ENCODE measurements at regions not wholly inside any gene's neighbourhood (a gene's known extent, or its start where the extent isn't known, plus 50 kb on each side); places are given as distances from the start of the nearest gene placed in this dataset.
"Not testable (repeated sequence)": the region's sequence is repeated elsewhere in the genome, so short reads cannot be mapped to it uniquely, and the experiment has no call there.

DNA sequence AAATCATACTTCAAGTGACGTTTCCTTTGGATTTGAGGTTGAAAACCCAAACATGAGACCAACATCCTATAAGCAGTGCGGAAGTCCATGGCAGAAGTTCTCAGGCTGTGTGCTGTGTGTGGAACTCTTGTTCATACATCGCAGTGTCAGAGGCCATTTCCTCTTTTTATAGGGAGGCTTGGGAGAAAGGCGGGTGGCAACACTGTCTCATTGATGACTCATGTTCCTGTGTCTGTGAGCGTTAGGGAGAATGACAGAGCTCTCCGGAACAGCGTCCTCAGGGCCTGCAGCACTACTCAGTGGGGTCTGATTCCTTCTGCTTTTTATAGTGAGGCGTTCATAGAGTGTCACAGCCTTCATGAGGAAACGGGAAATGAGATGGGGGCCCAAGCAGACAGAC is 98.8 kb upstream of the BASP1 start:
- no peak overlapping the region for H3K4me3 ChIP-seq (ENCODE audit: low read depth, low read length)
- DNase-seq (ENCODE audit: low read depth, low spot score), result peak; percentile 94
- in situ Hi-C loops (cut with HindIII; ENCODE audit: low sequenced_read_pairs), result no loop called here
- TF ChIP-seq, protein P1, sequence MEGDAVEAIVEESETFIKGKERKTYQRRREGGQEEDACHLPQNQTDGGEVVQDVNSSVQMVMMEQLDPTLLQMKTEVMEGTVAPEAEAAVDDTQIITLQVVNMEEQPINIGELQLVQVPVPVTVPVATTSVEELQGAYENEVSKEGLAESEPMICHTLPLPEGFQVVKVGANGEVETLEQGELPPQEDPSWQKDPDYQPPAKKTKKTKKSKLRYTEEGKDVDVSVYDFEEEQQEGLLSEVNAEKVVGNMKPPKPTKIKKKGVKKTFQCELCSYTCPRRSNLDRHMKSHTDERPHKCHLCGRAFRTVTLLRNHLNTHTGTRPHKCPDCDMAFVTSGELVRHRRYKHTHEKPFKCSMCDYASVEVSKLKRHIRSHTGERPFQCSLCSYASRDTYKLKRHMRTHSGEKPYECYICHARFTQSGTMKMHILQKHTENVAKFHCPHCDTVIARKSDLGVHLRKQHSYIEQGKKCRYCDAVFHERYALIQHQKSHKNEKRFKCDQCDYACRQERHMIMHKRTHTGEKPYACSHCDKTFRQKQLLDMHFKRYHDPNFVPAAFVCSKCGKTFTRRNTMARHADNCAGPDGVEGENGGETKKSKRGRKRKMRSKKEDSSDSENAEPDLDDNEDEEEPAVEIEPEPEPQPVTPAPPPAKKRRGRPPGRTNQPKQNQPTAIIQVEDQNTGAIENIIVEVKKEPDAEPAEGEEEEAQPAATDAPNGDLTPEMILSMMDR (IDR thresholded peaks at IDR 0.05; ENCODE audit: low read depth, low read length), result no peak

DNA sequence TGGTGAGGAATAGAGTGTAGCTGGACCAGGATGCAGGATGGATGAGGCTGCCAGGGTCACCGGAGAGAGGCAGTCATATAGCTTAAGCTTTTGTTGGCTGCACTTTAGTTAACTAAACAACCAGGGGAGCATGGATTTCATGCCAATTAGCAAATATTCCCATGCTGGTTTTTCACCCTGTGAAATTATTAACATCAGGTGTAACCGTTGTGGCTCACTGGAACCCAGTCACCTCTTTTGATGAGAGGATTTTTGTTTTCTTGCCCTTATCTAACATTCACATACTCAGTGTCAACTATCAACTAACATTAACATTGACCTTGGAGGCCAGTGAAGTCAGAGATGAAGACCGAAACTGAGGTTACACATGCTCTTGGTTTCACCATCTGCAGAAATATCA is 97.2 kb upstream of the BASP1 start:
- no peak for DNase-seq (ENCODE audit: low read depth, low spot score)
- H3K4me3 ChIP-seq (ENCODE audit: low read depth, low read length), result no peak overlapping the region
- TF ChIP-seq, protein P1 (IDR thresholded peaks at IDR 0.05; ENCODE audit: low read depth, low read length), result no peak
- in situ Hi-C loops (cut with HindIII; ENCODE audit: low sequenced_read_pairs), result no loop called here

DNA sequence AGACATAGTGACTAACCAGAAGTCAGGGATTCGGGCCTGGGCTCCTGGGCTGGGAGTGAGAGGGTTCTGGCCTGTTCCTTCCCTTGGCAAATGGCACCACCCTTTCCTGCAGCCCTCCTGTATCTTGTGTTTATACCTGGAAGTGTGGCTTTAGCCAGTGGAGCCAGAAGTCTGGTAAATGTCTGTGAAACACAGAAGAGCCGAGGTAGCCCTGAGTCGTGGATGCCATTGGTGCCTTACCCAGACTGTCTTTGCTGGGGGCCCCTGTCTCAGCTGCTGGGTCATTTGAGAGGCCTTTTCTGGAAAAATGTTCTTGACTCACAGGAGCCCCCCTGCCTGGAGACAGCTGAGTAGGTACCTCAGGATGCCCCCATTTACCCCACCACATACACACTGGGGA is 95.7 kb upstream of the BASP1 start:
- in situ Hi-C loops (cut with HindIII; ENCODE audit: low sequenced_read_pairs), result no loop called here
- no peak for DNase-seq (ENCODE audit: low read depth, low spot score)
- no peak overlapping the region for H3K4me3 ChIP-seq (ENCODE audit: low read depth, low read length)
- TF ChIP-seq, protein P1 (IDR thresholded peaks at IDR 0.05; ENCODE audit: low read depth, low read length), result no peak

DNA sequence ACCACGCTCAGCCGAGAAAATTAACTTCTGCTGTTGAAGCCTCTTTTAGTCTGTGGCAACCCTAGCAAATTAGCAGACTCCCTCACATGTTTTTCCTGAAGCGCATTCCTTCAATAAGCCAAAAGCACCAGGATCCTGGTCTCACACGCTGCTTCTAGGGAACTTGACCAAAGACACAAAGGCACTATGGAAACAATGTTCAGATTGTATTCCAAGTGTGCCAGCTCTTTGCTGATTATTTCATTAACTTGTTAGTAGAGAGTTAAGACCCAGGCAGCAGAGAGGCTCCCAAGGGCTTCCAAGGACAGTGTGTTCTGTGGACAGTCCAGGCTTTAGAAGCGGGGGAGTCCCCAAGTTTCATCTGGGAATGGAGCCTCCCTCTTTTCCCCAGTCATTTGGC is 94.4 kb upstream of the BASP1 start:
- TF ChIP-seq, protein P1 (IDR thresholded peaks at IDR 0.05; ENCODE audit: low read depth, low read length), result no peak
- in situ Hi-C loops (cut with HindIII; ENCODE audit: low sequenced_read_pairs), result no loop called here
- H3K4me3 ChIP-seq (ENCODE audit: low read depth, low read length), result no peak overlapping the region
- DNase-seq (ENCODE audit: low read depth, low spot score), result no peak

DNA sequence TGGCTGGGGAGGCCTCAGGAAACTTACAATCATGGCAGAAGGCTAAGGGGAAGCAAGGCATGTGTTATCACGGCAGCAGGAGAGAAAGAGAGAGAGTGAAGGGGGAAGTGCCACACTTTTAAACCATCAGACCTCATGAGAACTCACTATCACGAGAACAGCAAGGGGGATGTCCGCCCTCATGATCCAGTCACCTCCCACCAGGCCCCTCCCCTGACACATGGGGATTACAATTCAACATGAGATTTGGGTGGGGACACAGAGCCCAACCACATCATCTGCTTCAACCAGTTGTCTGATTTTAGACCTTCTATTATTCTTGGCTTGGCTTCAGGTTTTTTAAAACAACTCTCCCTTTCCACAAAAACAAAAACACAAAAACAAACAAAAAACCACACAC is 93.7 kb upstream of the BASP1 start:
- H3K4me3 ChIP-seq (ENCODE audit: low read depth, low read length); in situ Hi-C loops (cut with HindIII; ENCODE audit: low sequenced_read_pairs); DNase-seq (ENCODE audit: low read depth, low spot score): not testable (repeated sequence)

DNA sequence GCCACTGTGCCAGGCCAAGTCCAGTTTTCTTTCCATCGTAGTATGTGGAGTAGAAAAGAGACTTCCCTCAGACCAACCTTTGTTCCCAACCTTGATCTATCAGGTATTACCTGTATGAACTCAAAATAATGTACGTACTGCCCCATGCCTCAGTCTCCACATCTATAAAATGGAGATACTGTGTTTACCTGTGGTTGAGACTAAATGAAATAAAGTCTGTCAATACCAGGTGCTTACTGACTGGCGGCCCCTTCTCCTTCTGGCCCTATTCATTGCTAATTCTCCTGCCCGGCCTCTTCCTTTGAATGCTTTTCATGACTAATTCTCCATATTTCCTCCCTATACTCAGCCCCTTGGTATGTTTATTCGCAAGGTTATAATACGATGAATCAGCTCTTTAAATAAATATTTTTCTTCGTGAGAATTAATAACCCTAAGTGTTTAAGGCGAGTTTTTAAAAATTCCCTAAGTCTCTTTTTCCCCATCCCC is 89.6 kb upstream of the BASP1 start:
- in situ Hi-C loops (cut with HindIII; ENCODE audit: low sequenced_read_pairs), result no loop called here
- H3K4me3 ChIP-seq (ENCODE audit: low read depth, low read length), result no peak overlapping the region
- peak; percentile 91 for DNase-seq (ENCODE audit: low read depth, low spot score)
- TF ChIP-seq, protein P1 (IDR thresholded peaks at IDR 0.05; ENCODE audit: low read depth, low read length), result no peak

DNA sequence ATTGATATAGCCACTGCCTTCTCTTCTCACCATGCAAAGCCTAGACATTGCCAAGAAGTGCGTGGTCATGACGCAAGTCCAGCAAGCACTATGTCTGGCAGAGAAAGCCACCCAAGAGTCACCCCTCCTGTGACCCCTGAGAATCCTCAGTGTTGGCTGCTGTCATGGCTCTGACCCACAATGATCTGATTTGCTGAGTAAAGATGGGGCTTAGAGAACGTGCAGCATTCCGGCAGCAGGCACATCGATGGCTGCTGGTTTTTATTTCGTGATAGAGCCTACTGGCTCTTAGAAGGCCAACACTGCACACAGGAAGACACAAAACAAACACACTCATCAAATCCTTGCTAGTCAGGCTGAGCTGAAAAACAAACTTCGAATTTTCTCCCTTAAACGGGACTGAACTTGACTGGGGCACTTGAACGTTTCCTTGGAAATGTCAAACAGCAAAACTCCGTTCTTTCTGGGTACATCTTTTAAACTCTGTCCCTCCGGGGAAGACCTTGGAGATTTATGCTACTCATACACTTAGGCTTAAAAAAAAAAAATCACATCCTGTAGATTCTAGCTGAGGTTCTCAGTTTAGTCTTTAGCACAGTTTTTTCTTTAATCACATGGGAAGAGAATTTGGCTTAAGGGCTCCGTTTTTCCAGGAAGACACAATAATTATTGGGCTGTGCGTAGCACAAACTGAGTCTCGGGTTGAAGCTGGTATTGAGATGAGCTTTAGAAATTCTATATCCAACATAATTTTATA is 88.2 kb upstream of the BASP1 start:
- in situ Hi-C loops (cut with HindIII; ENCODE audit: low sequenced_read_pairs), result no loop called here
- H3K4me3 ChIP-seq (ENCODE audit: low read depth, low read length), result no peak overlapping the region
- DNase-seq (ENCODE audit: low read depth, low spot score), result peak; percentile 42
- TF ChIP-seq, protein P1 (IDR thresholded peaks at IDR 0.05; ENCODE audit: low read depth, low read length), result no peak

DNA sequence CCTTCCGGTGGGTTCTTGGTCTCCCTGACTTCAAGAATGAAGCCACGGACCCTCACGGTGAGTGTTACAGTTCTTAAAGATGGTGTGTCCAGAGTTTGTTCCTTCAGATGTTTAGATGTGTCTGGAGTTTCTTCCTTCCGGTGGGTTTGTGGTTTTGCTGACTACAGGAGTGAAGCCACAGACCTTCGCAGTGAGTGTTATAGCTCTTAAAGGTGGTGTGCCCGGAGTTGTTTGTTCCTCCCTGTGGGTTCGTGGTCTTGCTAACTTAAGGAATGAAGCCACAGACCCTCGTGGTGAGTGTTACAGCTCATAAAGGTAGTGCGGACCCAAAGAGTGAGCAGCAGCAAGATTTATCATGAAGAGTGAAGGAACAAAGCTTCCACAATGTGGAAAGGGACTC is 87.1 kb upstream of the BASP1 start:
- in situ Hi-C loops (cut with HindIII; ENCODE audit: low sequenced_read_pairs); H3K4me3 ChIP-seq (ENCODE audit: low read depth, low read length): not testable (repeated sequence)
- peak; percentile 70 for DNase-seq (ENCODE audit: low read depth, low spot score)
